HG03135 (cell line): ENCODE measurements at regions not wholly inside any gene's neighbourhood (a gene's known extent, or its start where the extent isn't known, plus 50 kb on each side); places are given as distances from the start of the nearest gene placed in this dataset.

Source experiments
- ATAC-seq: cut with Tn5 transposase; IDR thresholded peaks from one replicate; pipeline ENCODE4 v1.9.1; 2021; ENCODE audit warnings: mild to moderate bottlenecking, moderate library complexity; ENCODE audit not compliant: unreplicated experiment

DNA sequence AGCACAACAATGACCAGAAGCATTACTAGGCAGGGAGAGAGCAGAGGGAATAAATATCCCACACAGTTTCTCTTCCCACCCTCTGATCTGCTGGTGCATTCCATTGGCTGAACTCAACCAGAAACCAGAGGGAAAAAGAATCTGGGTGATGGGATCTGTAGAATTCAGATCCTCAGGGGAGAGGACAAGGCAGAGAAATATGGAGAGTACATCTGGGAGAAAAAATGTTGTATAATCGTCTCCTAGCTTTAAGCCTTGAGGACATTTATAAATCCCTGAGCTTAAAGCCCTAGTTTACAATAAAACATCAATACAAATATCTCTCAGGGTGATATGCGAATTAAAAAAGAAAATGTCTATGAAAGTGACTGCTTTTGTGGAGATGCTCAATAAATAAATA, 368.1 kb upstream of the MAD2L1 start:
- ATAC-seq, result no peak

DNA sequence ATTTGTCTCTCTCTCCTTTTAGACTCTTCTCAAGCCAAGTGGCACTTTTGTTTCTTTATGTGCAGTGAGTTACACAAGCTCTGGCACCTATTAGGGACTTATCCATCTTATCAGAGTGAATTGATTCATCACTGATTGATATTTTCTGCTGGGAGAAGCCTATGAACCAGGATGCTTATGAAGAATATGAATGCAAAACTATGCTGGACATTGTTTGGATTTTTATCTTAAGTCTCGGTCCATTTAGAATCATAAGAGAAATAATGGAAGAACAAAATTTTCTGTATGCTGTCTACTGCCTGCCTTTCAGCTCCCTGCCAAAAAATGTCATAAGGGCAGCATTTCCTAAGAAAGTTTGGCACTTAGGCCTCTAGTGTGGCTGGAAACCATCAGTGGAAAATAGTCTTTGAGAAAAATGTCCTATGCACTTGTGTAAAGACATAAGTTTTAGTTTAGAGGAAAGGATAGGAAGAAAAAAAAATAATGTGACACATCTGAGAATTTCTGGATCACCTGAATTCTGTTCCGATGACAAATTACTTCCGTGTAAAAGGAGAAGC, 365.7 kb upstream of the MAD2L1 start:
- ATAC-seq, result no peak

DNA sequence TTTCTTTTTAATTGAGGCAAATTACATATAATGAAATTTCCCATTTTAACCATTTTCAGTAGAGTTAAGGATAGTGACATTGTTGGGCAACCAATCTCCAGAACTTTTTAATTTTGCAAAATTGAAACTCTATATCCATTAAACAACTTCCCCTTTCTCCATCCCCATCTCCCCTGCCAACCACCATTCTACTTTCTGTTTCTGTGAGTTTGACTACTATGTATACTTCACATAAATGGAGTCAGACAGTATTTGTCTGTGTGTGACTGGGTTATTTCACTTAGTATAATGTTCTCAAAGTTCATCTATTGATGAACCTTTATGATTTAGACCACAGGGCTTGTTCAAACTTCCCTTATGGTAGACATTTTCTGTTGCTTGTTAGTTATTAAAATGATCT, 364.5 kb upstream of the MAD2L1 start:
- ATAC-seq, result no peak

DNA sequence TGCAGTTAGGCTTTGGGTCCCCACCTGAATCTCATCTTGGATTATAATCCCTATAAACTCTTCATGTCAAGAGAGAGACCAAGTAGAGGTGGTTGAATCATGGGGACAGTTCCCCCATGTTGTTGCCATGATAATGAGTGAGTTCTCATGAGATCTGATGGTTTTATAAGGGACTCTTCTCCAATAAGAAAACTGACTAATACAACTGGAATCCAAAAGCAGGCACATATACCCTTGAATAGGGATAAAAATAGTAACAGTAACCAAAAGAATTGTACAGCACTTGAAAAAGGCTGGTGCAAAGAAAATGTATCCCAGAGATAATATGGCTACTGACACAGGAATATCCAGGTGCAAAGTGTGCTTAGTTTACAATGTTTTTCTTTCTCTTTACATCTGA, 351.5 kb upstream of the MAD2L1 start:
- ATAC-seq, result no peak

DNA sequence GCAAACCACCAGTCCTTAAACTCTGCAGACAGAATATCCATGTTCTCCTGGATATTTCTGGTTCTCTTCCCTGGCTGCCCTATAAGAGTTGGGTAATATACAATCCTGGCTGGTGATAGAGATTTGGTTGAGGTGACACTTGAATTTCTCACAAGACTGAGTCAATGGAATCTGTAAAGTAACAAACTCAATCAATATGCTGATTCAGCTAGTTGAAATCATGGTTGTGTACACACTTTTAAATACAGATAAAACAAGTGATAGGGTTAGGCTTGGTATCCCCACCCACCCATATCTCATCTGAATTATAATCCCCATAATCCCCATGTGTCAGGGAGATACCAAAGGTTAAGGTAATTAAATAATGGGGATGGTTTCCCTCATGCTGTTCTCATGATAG, 349.2 kb upstream of the MAD2L1 start:
- no peak for ATAC-seq

DNA sequence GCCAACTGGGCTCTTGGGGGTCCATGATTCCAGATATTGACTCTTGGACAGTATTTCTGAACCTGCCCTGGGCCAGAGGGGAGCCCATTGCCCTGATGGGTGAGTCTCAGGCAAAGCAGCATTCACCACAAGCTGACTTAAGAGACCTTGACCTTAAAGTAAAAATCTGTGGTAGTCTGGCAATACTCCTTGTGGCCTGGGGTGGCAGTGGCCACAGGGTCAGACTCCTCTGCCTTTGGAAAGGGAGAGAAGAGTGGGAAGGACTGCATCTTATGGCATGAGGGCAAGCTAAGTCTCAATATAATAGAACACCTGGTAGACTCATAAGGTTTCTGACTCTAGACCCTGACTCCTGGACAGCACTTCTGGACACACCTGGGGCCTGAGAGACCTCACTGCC, 340.3 kb upstream of the MAD2L1 start:
- ATAC-seq, result no peak

DNA sequence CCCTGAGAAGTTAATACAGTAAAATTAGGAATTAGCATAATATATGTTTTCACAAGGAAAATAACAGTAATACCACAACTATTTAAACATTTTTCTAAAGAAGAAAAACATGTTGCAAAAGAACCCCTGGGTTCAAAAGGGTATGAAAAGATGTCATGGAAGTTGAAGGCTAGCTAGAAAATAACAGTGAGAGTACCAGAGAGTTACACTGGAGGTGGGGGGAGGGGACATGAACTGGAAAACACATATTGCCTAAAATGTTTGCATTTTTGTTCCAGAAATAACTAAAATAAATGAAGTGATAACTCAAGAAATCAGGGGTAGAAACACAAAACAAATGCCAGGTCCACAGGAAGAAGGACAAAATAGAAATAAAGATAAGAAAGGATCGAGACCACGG, 336.6 kb upstream of the MAD2L1 start:
- no peak for ATAC-seq

DNA sequence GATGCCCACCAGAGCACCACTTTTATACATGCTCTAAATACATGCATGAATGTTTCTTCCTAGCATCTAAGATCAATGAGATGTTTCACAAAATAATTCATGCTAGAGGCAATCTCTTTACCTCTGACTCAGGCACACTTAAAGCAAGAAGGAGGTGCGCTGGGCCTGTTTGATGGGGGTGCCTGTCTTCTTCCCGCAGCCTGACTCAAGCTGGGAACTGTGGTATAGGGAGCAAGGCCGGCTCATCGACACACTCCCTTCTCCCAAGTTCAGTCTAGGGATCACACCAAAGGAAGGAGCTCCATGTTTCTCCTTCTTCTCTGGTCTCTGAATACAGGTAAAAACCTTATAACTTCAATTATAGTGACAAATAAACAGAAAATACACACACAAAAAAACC, 333.8 kb upstream of the MAD2L1 start:
- no peak for ATAC-seq

DNA sequence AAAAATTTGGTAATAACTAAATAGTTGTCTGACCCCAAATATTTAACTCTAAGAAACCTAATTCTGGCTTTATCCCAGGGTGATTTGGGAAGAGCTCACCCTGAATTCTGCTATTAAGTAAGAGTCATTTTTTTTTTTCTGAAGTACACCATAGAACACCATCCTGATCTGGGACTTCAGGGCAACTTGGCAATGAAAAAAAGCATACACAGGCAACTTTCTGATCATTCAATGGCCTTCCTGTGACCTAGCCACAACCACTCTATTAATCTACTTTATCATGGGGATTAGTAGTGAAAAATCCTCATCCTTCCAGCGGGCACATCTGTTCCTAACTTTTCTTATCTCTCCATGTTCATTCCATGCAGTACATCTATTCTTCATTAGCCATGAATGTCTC, 333.2 kb upstream of the MAD2L1 start:
- ATAC-seq, result no peak

DNA sequence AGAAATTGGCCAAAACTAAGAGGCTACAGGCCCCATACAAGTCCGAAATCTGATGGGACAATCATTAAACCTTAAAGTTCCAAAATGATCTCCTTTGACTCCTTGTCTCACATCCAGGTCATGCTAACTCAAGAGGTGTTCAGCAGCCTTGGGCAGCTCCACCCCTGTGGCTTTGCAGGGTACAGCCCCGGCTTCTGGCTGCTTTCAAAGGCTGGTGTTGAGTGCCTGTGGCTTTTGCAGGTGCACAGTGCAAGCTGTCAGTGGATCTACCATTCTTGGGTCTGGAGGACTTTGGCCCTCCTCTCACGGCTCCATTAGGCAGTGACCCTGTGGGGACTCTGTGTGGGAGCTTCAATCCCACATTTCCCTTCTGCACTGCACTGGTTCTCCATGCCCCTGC, 329.1 kb upstream of the MAD2L1 start:
- ATAC-seq, result no peak

DNA sequence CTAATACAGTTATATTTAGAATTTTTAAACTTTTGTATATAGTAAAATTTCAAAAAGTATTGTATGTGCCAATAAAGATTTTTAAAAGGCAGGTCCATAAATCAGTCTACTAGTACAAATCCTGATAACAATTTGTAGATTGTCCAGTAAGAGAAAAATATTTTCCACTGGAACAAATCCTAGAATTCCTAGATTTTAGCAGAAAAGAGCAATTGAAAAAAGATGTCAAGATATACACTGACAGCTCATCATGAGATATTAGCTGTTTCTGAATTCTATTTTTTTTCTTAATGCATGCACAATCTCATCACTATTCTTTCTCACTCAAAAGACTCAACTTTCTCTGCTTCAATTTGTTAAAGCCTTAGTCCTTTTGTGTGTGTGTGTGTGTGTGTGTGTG, 289.2 kb upstream of the MAD2L1 start:
- no peak for ATAC-seq

DNA sequence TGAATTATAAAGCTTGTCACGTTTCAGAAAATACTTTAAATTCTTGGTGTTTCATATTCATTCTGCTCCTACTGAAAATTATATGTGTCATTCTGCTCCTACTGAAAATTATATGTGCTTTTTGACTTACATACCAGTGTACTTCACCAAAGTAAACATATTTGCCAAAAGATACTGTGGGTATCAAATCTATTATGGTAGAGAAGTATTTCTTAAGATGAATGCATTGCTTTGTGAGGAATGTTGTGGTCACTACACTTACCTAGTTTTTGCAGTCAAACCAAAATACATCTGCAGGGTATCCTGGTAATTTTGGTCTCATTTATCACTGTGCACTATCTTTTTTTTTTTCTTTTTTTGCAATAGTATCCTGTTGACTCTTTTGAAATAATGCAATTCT, 287.7 kb upstream of the MAD2L1 start:
- no peak for ATAC-seq

DNA sequence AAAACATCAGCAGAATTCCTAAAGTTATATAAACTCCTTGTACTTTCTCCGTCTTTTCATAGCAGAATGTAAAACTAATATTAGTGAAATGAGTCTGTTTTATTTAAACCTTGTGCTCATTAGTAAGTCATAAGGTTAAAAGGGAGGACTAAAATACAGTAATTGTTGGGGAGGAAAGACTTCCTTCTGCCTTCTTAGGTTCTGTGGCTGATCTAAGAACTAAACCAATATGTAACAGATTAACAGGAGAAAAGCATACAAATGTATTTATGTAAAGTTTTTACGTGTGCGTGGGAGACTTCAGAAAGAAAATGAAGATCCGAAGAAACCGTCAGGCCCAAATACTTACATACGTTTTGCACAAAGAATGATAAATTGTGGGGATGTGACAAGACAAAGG, 286.6 kb upstream of the MAD2L1 start:
- ATAC-seq, result no peak

DNA sequence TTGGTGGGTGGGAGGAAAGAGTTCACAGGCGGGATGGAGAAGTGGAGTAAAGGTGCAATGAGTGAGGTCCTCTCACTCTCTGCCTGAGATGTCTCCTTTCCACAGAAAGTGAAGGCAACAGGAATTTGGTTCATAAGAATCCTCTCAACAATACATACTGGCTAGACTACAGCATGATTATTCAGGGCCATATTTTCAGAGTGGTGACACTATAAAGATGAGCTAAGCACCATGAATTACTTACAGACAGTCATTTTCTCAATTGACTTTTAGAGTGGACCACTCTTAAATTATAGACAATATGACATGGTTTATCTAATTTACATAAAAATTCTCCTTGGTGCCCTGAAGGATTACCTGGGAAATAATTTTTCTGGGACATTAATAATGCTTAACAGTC, 286.1 kb upstream of the MAD2L1 start:
- ATAC-seq, result no peak

DNA sequence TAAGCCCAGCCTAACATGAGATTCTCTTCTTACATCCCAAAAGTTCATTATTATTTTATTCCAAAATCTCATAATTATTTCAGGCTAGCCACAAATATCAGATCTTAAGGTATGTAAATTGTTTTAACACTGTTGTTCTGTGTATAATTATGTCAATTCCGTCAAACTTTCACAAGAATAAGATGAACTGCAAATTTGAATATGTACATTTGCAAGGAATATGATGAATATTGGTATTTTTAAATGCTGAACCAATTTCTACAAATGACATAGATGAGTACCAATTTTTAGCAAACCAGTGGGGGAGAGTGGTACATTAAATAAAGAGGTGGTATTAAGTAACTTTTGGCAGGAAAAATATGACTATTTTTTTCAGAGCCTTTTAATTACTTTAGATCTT, 282.3 kb upstream of the MAD2L1 start:
- ATAC-seq, result no peak

DNA sequence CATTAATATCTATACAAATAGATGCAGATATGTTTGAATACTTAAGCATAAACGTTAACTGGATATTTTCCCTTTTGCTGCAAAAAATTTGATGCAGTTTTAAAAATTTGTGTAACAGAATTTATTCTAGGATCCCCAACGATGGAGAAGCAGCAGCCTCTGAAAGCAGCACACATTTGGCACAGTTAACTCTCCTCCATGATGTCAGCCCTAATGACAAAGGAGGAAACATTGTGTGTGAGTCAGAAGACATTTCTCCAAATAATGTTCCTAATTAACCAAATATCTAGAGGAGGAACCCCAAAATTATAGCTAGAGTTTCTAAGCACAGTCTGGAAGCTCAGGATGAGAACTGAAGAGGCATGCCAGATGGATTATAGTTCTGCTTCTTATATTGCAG, 281.9 kb upstream of the MAD2L1 start:
- ATAC-seq, result no peak

DNA sequence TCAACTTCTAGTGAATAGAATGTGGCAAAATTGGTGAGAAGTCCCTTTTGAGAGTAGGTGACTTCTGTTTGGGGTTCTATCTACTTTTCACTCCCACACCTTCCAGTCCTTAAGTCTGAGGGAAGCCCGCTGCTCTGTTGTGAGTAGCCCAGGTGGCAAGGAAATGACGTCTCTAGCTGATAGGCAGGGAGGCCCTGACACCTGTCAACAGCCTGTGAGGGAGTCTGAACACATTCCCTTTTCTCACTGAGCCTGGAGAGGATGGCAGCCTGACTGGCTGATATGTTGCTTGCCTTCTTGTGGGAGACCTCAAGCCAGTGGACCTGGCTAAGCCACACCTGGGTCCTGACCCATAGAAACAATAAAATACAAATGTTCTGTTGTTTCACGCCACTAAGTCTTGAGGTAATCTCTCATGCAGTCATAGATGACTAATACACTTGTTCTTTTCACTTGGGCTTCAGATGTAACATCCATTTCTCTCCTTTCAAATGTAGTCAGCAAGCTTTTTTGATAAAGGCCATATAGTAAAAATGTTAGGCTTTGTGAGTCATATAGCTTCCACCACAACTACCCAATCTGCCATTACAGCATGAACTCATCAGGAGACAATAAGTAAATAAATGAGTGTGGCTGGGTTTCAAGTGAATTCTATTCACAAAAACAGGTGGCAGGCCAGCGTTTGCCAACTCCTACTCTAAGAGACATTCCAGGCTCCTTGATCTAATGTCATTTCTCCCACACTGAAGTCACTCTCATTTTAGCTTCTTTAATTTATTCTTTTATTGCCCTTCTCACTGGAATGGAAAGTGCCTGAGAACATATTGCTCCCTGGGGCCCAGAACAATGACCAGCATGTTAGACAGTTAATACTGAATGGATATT, 265.1 kb upstream of the MAD2L1 start:
- no peak for ATAC-seq

DNA sequence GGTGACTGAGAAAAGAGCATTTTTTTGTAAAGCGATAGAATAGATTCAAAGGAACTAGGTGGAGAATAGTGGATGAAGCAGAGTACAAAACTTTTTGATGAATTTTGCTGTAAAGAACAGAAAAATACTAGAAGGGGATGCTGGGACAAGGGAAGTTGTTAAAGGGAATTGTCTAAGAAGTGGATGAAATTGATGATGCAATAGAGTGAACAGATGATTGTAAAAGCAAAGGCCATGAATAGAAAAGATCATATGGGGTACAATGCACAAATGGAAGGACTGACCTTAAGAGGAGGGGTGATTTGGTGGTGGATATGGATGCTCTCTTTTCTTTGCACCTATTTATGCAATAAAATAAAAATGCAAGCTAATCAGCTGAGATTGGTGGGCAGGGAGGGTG, 262.7 kb upstream of the MAD2L1 start:
- no peak for ATAC-seq

DNA sequence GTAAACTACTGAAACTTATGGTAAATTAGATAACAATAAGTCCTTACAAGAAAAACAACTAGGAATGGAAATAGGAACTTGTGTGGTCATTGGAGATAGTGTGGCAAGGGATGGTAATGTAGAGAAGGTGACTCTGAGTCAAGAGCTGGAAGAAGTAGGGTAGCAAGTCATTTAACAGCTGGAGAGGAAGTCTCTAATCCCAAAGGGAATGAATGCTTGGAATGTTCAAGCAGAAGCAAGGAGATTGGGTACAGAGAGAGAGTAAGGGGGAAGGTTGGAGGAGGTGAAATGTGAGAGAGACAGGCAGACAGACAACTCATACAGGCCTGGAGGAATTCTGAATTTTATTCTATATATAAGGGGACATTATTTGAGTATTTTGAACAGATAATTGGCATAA, 260.6 kb upstream of the MAD2L1 start:
- ATAC-seq, result no peak

DNA sequence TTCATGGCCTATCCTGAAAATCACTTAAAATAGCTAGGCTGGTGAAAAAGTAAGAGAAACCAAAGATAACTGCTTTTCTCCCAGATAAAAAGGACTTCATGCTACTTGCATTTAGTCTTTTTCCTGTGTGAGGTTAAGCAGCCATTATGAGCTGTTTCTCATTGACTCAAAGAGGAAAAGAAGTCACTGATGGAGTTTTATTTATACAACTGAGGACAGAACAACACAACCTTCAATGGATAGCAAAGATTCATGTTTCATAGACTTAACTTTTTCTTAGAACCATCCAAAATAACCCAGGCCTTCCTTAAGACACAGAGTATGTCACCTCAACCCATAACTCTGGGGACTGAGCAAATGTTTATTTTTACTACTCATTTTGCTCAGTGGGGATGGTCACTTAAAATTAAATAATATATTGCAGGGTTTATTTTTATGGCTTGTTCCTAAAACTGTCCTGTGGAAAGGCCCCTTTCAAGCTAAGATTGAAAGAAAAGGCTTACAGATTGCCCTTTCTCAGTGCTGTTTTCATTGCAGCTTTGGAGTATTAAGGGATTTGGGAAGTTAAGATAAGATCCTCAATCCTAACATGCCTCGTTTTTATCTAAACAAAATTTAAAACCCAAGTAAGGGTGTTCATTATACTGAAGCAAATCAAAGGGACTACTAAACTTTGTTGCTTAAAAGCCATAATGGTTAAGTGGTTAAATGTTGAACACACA, 252.6 kb upstream of the MAD2L1 start:
- no peak for ATAC-seq

DNA sequence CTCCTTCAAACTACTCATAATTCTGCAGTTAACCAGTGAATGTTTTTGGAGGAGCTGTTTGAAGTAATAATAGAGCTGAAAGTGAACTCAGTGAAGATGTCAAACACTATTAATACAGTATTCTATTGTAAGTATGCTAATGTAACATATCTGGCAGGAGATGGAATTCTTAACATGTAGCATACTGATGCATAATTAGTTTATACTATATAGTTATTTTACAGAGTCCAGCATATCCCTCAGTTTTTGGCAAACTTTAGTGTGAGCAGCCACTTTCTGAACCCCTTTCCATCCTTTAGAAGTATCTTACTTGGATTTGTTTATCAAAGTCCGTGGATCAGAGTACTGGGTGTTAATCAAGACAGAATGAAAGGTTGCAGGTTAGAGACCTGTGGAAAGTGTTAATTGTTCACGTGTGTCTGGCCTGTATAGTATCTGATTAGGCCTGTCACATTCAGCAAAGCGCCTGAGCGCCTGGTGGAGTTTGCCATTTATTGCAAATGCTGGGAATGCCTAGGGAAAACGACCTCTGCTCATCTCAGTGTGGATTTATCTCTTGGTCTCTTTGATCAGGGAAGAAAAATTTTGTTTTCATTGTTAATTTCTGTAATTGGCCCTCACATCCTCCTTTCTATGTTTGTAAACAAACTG, 251.7 kb upstream of the MAD2L1 start:
- no peak for ATAC-seq

DNA sequence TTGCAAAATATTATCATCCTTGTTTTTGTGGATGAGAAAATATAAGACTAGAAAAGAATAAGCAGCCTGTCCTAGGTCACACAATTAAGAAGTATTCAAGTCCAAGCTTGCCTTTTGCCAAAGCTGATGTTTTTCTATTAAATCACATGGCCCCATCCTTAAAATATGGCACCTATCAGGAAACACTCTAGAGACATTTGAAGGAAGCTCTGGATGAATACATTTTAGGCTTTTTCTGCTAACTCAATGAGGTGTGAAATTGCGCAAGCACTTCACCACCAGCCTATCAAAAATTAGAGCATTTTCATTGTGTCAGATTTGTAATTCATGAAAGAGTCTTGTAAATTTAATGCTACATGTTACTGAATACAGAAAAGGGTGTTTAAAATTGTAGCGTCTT, 251.1 kb upstream of the MAD2L1 start:
- no peak for ATAC-seq
